ENCODE measurements at regions not wholly inside any gene's neighbourhood (a gene's known extent, or its start where the extent isn't known, plus 50 kb on each side); places are given as distances from the start of the nearest gene placed in this dataset.

DNA sequence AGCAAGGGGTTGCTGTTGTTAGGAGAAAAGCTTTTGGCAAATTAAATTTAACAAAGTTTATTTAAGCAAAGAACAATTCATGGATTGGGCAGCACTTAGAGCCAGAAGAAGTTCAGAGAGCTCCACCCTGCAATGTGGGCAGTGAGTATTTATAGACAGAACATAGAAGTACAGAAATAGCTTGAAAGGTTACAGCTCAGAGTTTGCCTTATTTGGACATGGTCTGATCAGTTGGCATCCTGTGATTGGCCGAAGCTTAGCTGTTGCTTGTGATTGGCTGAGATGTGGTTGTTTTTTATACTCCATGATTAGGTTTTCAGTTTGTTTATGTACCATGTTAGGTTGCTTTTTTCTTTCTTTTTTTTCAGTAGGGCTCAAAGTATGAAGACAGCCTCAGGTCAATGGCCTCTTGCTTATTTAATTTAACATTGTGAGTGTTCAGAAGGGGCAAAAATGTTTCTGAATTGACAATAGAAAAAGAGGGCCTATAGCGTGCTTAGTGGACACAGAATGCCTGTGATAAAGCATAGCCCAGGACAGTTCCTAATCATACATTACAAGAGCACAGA is 293.8 kb downstream of the IGSF11 start:
- H3K9me3 ChIP-seq, result no peaks in the 10 kb centered on the region
- no peak overlapping the region for H3K27ac ChIP-seq
- no peaks in the 10 kb centered on the region for H3K4me1 ChIP-seq
- TF ChIP-seq, protein P1, sequence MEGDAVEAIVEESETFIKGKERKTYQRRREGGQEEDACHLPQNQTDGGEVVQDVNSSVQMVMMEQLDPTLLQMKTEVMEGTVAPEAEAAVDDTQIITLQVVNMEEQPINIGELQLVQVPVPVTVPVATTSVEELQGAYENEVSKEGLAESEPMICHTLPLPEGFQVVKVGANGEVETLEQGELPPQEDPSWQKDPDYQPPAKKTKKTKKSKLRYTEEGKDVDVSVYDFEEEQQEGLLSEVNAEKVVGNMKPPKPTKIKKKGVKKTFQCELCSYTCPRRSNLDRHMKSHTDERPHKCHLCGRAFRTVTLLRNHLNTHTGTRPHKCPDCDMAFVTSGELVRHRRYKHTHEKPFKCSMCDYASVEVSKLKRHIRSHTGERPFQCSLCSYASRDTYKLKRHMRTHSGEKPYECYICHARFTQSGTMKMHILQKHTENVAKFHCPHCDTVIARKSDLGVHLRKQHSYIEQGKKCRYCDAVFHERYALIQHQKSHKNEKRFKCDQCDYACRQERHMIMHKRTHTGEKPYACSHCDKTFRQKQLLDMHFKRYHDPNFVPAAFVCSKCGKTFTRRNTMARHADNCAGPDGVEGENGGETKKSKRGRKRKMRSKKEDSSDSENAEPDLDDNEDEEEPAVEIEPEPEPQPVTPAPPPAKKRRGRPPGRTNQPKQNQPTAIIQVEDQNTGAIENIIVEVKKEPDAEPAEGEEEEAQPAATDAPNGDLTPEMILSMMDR (IDR thresholded peaks at IDR 0.05), result no peak
- no peaks in the 10 kb centered on the region for H3K27me3 ChIP-seq (ENCODE audit: low read depth)
- ATAC-seq (no peak), DNase-seq (no peak)
- intact Hi-C loops (cut with DNase I), result no loop called here
- no peaks in the 10 kb centered on the region for H3K36me3 ChIP-seq
- H3K4me3 ChIP-seq, result no peak overlapping the region

DNA sequence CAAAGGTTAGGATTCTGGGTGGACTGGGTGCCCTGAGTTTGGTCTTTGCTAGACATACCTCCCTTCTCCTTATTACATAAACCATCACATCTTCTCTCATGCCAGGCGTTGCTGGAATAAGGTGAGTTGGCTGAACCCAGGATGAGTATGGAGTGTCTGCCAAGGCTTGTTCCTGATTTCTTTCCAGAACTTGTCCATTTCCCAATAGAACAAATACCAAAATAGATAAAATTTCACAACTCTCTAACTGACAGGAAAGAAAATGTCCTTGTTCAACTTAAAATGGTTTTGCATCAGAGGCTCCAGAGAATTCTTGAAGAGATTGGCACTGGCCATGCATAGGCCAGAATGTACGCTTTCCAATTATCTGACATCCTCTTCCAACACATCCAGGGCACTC is 291.9 kb downstream of the IGSF11 start:
- no peaks in the 10 kb centered on the region for H3K9me3 ChIP-seq
- TF ChIP-seq, protein P1 (IDR thresholded peaks at IDR 0.05), result no peak
- no peaks in the 10 kb centered on the region for H3K27me3 ChIP-seq (ENCODE audit: low read depth)
- H3K36me3 ChIP-seq, result no peaks in the 10 kb centered on the region
- H3K27ac ChIP-seq, result no peak overlapping the region
- no peaks in the 10 kb centered on the region for H3K4me1 ChIP-seq
- no peak overlapping the region for H3K4me3 ChIP-seq
- ATAC-seq (no peak), DNase-seq (no peak)
- intact Hi-C loops (cut with DNase I), result no loop called here

DNA sequence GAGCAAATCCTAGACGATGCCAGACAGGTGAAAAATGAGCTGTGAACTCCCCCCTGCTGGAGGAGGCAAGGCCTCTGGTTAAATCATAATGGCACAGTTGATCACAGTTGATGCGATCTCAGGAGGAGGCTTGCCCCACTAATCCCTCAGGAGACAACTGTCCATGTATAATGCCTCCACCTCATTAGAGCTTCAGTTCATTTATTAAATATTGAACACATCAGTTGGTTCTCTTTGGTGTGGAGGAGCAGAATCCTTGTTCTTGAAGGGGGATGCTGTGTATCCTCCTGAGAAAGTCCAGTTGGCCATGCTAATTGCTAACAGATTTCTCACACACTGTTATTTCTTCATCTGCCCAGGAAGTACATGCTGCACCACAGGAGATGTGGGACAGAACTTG is 290.5 kb downstream of the IGSF11 start:
- no peak for ATAC-seq

DNA sequence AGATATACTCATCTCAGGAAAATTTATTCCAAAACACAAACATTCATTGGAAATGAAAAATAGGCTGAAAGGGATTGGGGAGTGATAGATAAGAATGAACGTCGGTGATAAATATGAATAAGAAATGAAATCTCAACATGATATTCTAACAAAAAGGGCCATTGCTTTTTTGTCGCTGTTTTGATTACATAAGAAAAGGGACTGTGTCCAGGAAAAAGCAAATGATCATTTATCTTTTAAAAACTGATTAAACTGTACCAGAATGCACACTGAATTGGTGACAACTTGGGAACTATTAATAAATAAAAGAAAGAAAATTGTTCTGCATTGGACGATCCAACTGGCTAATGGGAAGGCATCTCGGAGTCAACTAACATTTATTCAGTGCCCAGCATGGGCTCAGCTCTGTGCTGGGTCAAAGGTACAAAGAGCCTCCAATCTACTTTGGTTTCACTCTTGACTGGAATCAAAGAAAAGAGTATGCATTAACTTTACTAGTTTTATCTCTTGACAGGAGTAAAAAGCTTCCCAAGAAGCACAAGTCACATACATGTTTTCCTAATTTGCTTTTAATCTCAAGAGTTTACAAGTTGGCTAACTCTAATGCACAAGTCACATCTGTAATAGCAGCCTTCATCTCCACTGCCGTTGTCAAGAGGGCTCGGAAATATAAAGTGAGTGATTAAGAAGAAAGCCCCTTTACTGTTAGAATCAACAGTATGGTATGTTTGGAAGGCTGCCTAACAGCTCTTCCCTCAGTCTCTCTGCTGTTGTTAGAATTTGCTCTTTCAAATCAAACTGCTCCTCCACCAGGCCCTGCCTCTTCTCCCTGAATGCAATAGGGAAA is 280.0 kb downstream of the IGSF11 start:
- H3K27me3 ChIP-seq (ENCODE audit: low read depth), result no peaks in the 10 kb centered on the region
- no peak for ATAC-seq
- no peaks in the 10 kb centered on the region for H3K36me3 ChIP-seq
- intact Hi-C loops (cut with DNase I), result no loop called here
- no peaks in the 10 kb centered on the region for H3K9me3 ChIP-seq
- no peak for DNase-seq
- H3K4me3 ChIP-seq, result no peak overlapping the region
- H3K27ac ChIP-seq, result no peak overlapping the region
- H3K4me1 ChIP-seq, result no peaks in the 10 kb centered on the region
- TF ChIP-seq, protein P1 (IDR thresholded peaks at IDR 0.05), result no peak

More for the DNA sequence above, 290.5 kb downstream of the IGSF11 start:
- H3K9me3 ChIP-seq, result no peaks in the 10 kb centered on the region
- no peak overlapping the region for H3K4me3 ChIP-seq
- no peaks in the 10 kb centered on the region for H3K4me1 ChIP-seq
- no peaks in the 10 kb centered on the region for H3K27me3 ChIP-seq (ENCODE audit: low read depth)
- DNase-seq, result no peak
- H3K36me3 ChIP-seq, result no peaks in the 10 kb centered on the region
- H3K27ac ChIP-seq, result no peak overlapping the region
- TF ChIP-seq, protein P1 (IDR thresholded peaks at IDR 0.05), result no peak
- intact Hi-C loops (cut with DNase I), result no loop called here

DNA sequence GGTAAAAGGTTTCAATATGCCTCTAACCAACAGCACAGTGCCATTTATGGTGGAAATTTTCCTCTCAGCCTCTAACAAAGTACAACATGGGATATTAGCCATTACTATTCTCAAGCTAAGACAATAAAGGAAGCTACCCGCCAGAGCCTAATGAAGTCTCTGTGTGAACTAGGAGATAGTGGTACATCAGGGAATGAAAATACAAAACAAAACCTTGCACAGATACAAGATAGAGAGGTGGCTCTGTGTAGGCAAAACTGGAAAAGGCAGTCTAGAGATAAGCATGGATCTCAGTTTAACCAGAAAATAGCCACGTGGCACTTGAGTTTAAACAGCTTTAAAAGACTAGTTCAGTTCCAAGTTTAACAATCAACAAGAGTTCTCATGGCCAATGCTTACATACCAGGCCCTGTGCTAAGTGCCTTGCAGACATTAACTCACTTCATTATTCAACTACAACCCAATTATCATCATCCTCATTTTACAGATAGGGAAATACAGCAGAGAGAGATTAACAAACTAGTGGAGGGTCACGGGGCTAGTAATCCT is 279.3 kb downstream of the IGSF11 start:
- Histone ChIP-seq H3K4me3 (no peak overlapping the region), H3K4me1 (no peaks in the 10 kb centered on the region), H3K27ac (no peak overlapping the region), H3K36me3 (no peaks in the 10 kb centered on the region), H3K27me3 (ENCODE audit: low read depth) (no peaks in the 10 kb centered on the region), H3K9me3 (no peaks in the 10 kb centered on the region)
- TF ChIP-seq, protein P1 (IDR thresholded peaks at IDR 0.05), result no peak
- ATAC-seq, result no peak
- intact Hi-C loops (cut with DNase I), result no loop called here
- no peak for DNase-seq

Data from lower lobe of right lung (tissue), 2 donors.